Activated T-cell treated with anti-CD3 and anti-CD28 coated beads, Interleukin-2, amount 50 U/mL, for 72 hours (primary cell): ENCODE measurements at regions not wholly inside any gene's neighbourhood (a gene's known extent, or its start where the extent isn't known, plus 50 kb on each side); places are given as distances from the start of the nearest gene placed in this dataset.

Experiments used
- ATAC-seq, 2 donors: fragments of 150-1000 bp; cut with Tn5 transposase; replicated peaks in 1 of 2; 2 replicates each; pipeline ENCODE4 v1.10.0; 2021; ENCODE audit warnings: moderate library complexity in 2 of 2, mild to moderate bottlenecking in 1 of 2
- DNase-seq, 2 donors: peaks; one replicate each; pipeline ENCODE4 v3.0.0; 2021 to 2022; ENCODE audit warnings: mixed read lengths in 1 of 2
- H3K27ac Mint-ChIP-seq: one replicate; pipeline ENCODE4 v1.8.0; 2022; ENCODE audit warnings: mild to moderate bottlenecking, moderate library complexity, mixed read lengths
- H3K27me3 Mint-ChIP-seq: one replicate; pipeline ENCODE4 v1.8.0; 2022; ENCODE audit warnings: low read depth, mixed read lengths
- H3K36me3 Mint-ChIP-seq, 2 donors: one replicate each; pipeline ENCODE4 v1.8.0; 2022; ENCODE audit warnings: mixed read lengths in 2 of 2, mild to moderate bottlenecking in 1 of 2; ENCODE audit not compliant: insufficient read depth in 2 of 2
- H3K4me1 Mint-ChIP-seq: one replicate; pipeline ENCODE4 v1.8.0; 2022; ENCODE audit warnings: low read depth, mixed read lengths
- H3K4me3 Mint-ChIP-seq, 2 donors: one replicate each; pipeline ENCODE4 v1.8.0; 2022; ENCODE audit warnings: mild to moderate bottlenecking in 2 of 2, mixed read lengths in 2 of 2, moderate library complexity in 2 of 2
- H3K9me3 Mint-ChIP-seq, 2 donors: one replicate each; pipeline ENCODE4 v1.8.0; 2022; ENCODE audit warnings: mixed read lengths in 2 of 2

GRCh38 chr14:60563113-60563512 is 54.2 kb downstream of the SIX6 start:
- DNase-seq: no peak
- peaks cover 13% of the 10 kb centered on the region for H3K27me3 Mint-ChIP-seq
- H3K9me3 Mint-ChIP-seq: no peaks in the 10 kb centered on the region
- H3K27ac Mint-ChIP-seq: no peak overlapping the region
- H3K4me1 Mint-ChIP-seq: no peaks in the 10 kb centered on the region
- ATAC-seq: no peak
- H3K4me3 Mint-ChIP-seq: no peak overlapping the region
- no peaks in the 10 kb centered on the region for H3K36me3 Mint-ChIP-seq

- H3K36me3 Mint-ChIP-seq: no peaks in the 10 kb centered on the region
- no peak for DNase-seq
- H3K4me1 Mint-ChIP-seq: no peaks in the 10 kb centered on the region
- no peak for ATAC-seq
- H3K4me3 Mint-ChIP-seq: no peak overlapping the region
- H3K27me3 Mint-ChIP-seq: peaks cover 13% of the 10 kb centered on the region
- no peaks in the 10 kb centered on the region for H3K9me3 Mint-ChIP-seq
- H3K27ac Mint-ChIP-seq: no peak overlapping the region
Observed at GRCh38 chr14:60565211-60565610, 56.3 kb downstream of the SIX6 start.

- no peaks in the 10 kb centered on the region for H3K36me3 Mint-ChIP-seq
- ATAC-seq: no peak
- no peak for DNase-seq
- no peaks in the 10 kb centered on the region for H3K9me3 Mint-ChIP-seq
- H3K4me3 Mint-ChIP-seq: no peak overlapping the region
- peaks cover 15% of the 10 kb centered on the region for H3K27me3 Mint-ChIP-seq
- no peak overlapping the region for H3K27ac Mint-ChIP-seq
- H3K4me1 Mint-ChIP-seq: no peaks in the 10 kb centered on the region
Observed at GRCh38 chr14:60566101-60566500, 57.2 kb downstream of the SIX6 start.

GRCh38 chr14:60573943-60574495 is 65.1 kb downstream of the SIX6 start:
- H3K36me3 Mint-ChIP-seq: no peaks in the 10 kb centered on the region
- H3K4me1 Mint-ChIP-seq: no peaks in the 10 kb centered on the region
- peaks cover 36% of the 10 kb centered on the region for H3K27me3 Mint-ChIP-seq
- ATAC-seq: no peak
- no peak overlapping the region for H3K27ac Mint-ChIP-seq
- H3K9me3 Mint-ChIP-seq: peaks cover 0 to 3% of the 10 kb centered on the region in 2 donors
- H3K4me3 Mint-ChIP-seq: no peak overlapping the region
- DNase-seq: no peak

GRCh38 chr14:60575008-60575407 is 66.1 kb downstream of the SIX6 start:
- DNase-seq (no peak), ATAC-seq (no peak)
- H3K27me3 Mint-ChIP-seq: peaks cover 36% of the 10 kb centered on the region
- H3K4me3 Mint-ChIP-seq: no peak overlapping the region
- peaks cover 0 to 3% of the 10 kb centered on the region in 2 donors for H3K9me3 Mint-ChIP-seq
- H3K36me3 Mint-ChIP-seq: no peaks in the 10 kb centered on the region
- no peak overlapping the region for H3K27ac Mint-ChIP-seq
- no peaks in the 10 kb centered on the region for H3K4me1 Mint-ChIP-seq

- no peak overlapping the region for H3K27ac Mint-ChIP-seq
- DNase-seq (no peak), ATAC-seq (no peak)
- no peaks in the 10 kb centered on the region for H3K4me1 Mint-ChIP-seq
- no peak overlapping the region for H3K4me3 Mint-ChIP-seq
- H3K9me3 Mint-ChIP-seq: no peaks in the 10 kb centered on the region
- peaks cover 11% of the 10 kb centered on the region for H3K27me3 Mint-ChIP-seq
- H3K36me3 Mint-ChIP-seq: no peaks in the 10 kb centered on the region
Observed at GRCh38 chr14:60585676-60586075, 63.6 kb downstream of the SIX1 start.

GRCh38 chr14:60589442-60589841 is 59.8 kb downstream of the SIX1 start:
- Mint-ChIP-seq H3K36me3 (no peaks in the 10 kb centered on the region), H3K27ac (no peak overlapping the region), H3K4me1 (no peaks in the 10 kb centered on the region), H3K9me3 (no peaks in the 10 kb centered on the region), H3K27me3 (peaks cover 20% of the 10 kb centered on the region), H3K4me3 (no peak overlapping the region)
- DNase-seq: no peak
- peak in 1 of 2 donors; percentile 51 for ATAC-seq

GRCh38 chr14:60590991-60591414 is 58.3 kb downstream of the SIX1 start:
- no peak overlapping the region for H3K27ac Mint-ChIP-seq
- peaks cover 26% of the 10 kb centered on the region for H3K27me3 Mint-ChIP-seq
- H3K9me3 Mint-ChIP-seq: no peaks in the 10 kb centered on the region
- no peak overlapping the region for H3K4me3 Mint-ChIP-seq
- no peaks in the 10 kb centered on the region for H3K4me1 Mint-ChIP-seq
- DNase-seq: no peak
- ATAC-seq: peak; percentile 36 to 72
- no peaks in the 10 kb centered on the region for H3K36me3 Mint-ChIP-seq
